ENCODE measurements at regions not wholly inside any gene's neighbourhood (a gene's known extent, or its start where the extent isn't known, plus 50 kb on each side); places are given as distances from the start of the nearest gene placed in this dataset.

DNA sequence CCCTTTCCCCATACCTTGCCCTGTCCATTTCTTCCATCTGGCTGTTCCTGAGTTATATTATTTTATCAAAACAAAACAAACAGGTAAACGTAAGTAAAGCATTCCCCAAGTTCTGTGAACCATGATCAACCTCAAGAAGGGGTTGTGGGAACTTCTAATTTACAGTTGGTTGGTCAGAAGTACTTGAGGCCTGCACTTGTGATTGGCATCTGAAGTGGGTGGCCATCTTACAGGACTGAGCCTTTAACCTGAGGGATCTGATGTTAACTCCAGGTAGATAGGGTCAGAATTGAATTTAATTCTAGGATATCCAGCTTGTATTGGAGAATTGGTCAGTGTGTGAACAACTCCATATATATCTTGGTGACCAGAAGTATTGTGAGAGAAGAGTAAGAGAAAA, 77.0 kb downstream of the DIO2 start:
- Histone ChIP-seq H3K4me1 (ENCODE audit: low read length) (no peaks in the 10 kb centered on the region), H3K9me2 (replicated peaks; ENCODE audit: insufficient read depth, low read length) (no peaks in the 10 kb centered on the region), H3K27ac (ENCODE audit: low read length) (no peak overlapping the region), H3K4me3 (ENCODE audit: low read length) (no peak overlapping the region), H3K79me2 (ENCODE audit: low read length) (no peaks in the 10 kb centered on the region), H3K9me3 (replicated peaks; ENCODE audit: insufficient read depth, low read length) (no peaks in the 10 kb centered on the region), H2AFZ (ENCODE audit: low read length) (no peak overlapping the region), H4K20me1 (ENCODE audit: insufficient read depth, low read length) (no peaks in the 10 kb centered on the region), H3K27me3 (replicated peaks; ENCODE audit: insufficient read depth, low read length) (no peaks in the 10 kb centered on the region), H3F3A (ENCODE audit: insufficient read depth, low read length) (no peaks in the 10 kb centered on the region), H3K4me2 (ENCODE audit: low read depth, low read length) (no peak overlapping the region), H3K9ac (ENCODE audit: low read length) (no peak overlapping the region), H3K36me3 (replicated peaks; ENCODE audit: insufficient read depth, low read length) (no peaks in the 10 kb centered on the region)
- DNase-seq, result no peak
- TF ChIP-seq EZH2phosphoT487 (IDR thresholded peaks at IDR 0.05; ENCODE audit: low read length) (no peak), EZH2 (optimal IDR thresholded peaks at IDR 0.05; ENCODE audit: low read depth, low read length) (no peak)
- TF ChIP-seq, protein P1, sequence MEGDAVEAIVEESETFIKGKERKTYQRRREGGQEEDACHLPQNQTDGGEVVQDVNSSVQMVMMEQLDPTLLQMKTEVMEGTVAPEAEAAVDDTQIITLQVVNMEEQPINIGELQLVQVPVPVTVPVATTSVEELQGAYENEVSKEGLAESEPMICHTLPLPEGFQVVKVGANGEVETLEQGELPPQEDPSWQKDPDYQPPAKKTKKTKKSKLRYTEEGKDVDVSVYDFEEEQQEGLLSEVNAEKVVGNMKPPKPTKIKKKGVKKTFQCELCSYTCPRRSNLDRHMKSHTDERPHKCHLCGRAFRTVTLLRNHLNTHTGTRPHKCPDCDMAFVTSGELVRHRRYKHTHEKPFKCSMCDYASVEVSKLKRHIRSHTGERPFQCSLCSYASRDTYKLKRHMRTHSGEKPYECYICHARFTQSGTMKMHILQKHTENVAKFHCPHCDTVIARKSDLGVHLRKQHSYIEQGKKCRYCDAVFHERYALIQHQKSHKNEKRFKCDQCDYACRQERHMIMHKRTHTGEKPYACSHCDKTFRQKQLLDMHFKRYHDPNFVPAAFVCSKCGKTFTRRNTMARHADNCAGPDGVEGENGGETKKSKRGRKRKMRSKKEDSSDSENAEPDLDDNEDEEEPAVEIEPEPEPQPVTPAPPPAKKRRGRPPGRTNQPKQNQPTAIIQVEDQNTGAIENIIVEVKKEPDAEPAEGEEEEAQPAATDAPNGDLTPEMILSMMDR (IDR thresholded peaks at IDR 0.05; ENCODE audit: low read length), result no peak

DNA sequence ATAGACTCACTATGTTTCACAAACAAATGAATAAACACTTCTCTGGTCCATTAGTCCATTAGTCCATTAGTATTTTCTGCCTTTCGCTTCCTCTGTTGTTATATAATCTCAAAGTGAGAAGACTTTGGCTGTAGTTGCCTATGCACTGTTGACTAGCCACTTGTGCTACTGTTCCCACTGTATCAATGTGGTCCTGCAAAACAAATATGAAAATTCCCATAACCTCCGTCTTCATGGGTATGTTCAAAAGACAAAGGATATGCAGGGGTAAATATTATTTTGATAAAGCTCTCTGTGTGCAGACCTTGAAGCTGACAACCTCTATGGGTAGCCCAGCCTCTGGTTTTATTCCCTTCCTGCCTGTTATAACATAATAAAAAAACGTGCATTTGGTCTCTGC, 77.8 kb downstream of the DIO2 start:
- Histone ChIP-seq H3K9me3 (replicated peaks; ENCODE audit: insufficient read depth, low read length) (no peaks in the 10 kb centered on the region), H3K9me2 (replicated peaks; ENCODE audit: insufficient read depth, low read length) (no peaks in the 10 kb centered on the region)
- DNase-seq, result no peak

DNA sequence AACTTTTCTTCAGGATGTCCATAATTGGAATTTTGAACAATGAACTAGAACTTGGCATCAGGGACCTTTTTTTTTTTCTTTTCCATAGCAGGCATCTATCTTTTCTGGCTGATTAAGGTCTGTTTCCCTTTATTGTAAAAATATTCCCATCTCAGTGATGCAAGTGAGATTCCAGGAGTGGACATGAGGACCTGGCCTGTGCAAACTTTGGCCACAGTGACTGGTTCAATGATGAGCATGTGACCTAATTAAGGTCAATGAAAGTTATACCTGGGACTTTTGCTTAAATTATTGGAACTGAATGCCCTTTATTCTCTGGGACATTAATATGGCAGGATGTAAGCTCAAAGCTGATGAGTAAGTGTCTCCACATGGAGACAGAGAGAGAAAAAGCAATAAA, 83.8 kb downstream of the DIO2 start:
- no peaks in the 10 kb centered on the region for H3K79me2 ChIP-seq (ENCODE audit: low read length)
- no peaks in the 10 kb centered on the region for H3K9me3 ChIP-seq (replicated peaks; ENCODE audit: insufficient read depth, low read length)
- TF ChIP-seq, protein P1 (IDR thresholded peaks at IDR 0.05; ENCODE audit: low read length), result no peak
- no peak for TF ChIP-seq EZH2 (optimal IDR thresholded peaks at IDR 0.05; ENCODE audit: low read depth, low read length)
- TF ChIP-seq EZH2phosphoT487 (IDR thresholded peaks at IDR 0.05; ENCODE audit: low read length), result no peak
- DNase-seq, result no peak
- no peaks in the 10 kb centered on the region for H3K9me2 ChIP-seq (replicated peaks; ENCODE audit: insufficient read depth, low read length)
- H2AFZ ChIP-seq (ENCODE audit: low read length), result no peak overlapping the region
- no peak overlapping the region for H3K9ac ChIP-seq (ENCODE audit: low read length)
- no peak overlapping the region for H3K27ac ChIP-seq (ENCODE audit: low read length)
- no peaks in the 10 kb centered on the region for H3K36me3 ChIP-seq (replicated peaks; ENCODE audit: insufficient read depth, low read length)
- no peaks in the 10 kb centered on the region for H3F3A ChIP-seq (ENCODE audit: insufficient read depth, low read length)
- no peak overlapping the region for H3K4me2 ChIP-seq (ENCODE audit: low read depth, low read length)
- no peaks in the 10 kb centered on the region for H4K20me1 ChIP-seq (ENCODE audit: insufficient read depth, low read length)
- no peak overlapping the region for H3K4me3 ChIP-seq (ENCODE audit: low read length)
- H3K4me1 ChIP-seq (ENCODE audit: low read length), result no peaks in the 10 kb centered on the region
- H3K27me3 ChIP-seq (replicated peaks; ENCODE audit: insufficient read depth, low read length), result no peaks in the 10 kb centered on the region

More for the DNA sequence above, 77.8 kb downstream of the DIO2 start:
- Histone ChIP-seq H3F3A (ENCODE audit: insufficient read depth, low read length) (no peaks in the 10 kb centered on the region), H3K4me3 (ENCODE audit: low read length) (no peak overlapping the region), H3K4me2 (ENCODE audit: low read depth, low read length) (no peak overlapping the region), H3K9ac (ENCODE audit: low read length) (no peak overlapping the region), H3K79me2 (ENCODE audit: low read length) (no peaks in the 10 kb centered on the region), H4K20me1 (ENCODE audit: insufficient read depth, low read length) (no peaks in the 10 kb centered on the region), H3K27ac (ENCODE audit: low read length) (no peak overlapping the region), H3K36me3 (replicated peaks; ENCODE audit: insufficient read depth, low read length) (no peaks in the 10 kb centered on the region), H3K27me3 (replicated peaks; ENCODE audit: insufficient read depth, low read length) (no peaks in the 10 kb centered on the region), H3K4me1 (ENCODE audit: low read length) (no peaks in the 10 kb centered on the region), H2AFZ (ENCODE audit: low read length) (no peak overlapping the region)
- TF ChIP-seq EZH2 (optimal IDR thresholded peaks at IDR 0.05; ENCODE audit: low read depth, low read length) (no peak), EZH2phosphoT487 (IDR thresholded peaks at IDR 0.05; ENCODE audit: low read length) (no peak)
- TF ChIP-seq, protein P1 (IDR thresholded peaks at IDR 0.05; ENCODE audit: low read length), result no peak
